ENCODE measurements at regions not wholly inside any gene's neighbourhood (a gene's known extent, or its start where the extent isn't known, plus 50 kb on each side); places are given as distances from the start of the nearest gene placed in this dataset.

GRCh38 chr3:18512007-18512406 lies 86.9 kb upstream of the SATB1 start:
- Mint-ChIP-seq H3K36me3 (ENCODE audit: insufficient read depth, unreplicated experiment) (no peaks in the 10 kb centered on the region), H3K4me1 (ENCODE audit: low read depth, unreplicated experiment) (no peaks in the 10 kb centered on the region), H3K27ac (ENCODE audit: unreplicated experiment) (no peak overlapping the region), H3K4me3 (ENCODE audit: unreplicated experiment) (no peak overlapping the region), H3K9me3 (ENCODE audit: unreplicated experiment) (no peaks in the 10 kb centered on the region), H3K27me3 (ENCODE audit: insufficient read depth, unreplicated experiment) (no peaks in the 10 kb centered on the region)
- Histone ChIP-seq H3K36me3 (ENCODE audit: control insufficient read depth, insufficient read depth, low read length) (no peaks in the 10 kb centered on the region), H3K27me3 (replicated peaks; ENCODE audit: control insufficient read depth, insufficient read depth, low read length) (no peaks in the 10 kb centered on the region), H3K4me3 (ENCODE audit: low read depth, low read length) (no peak overlapping the region), H3K9me3 (no peaks in the 10 kb centered on the region), H3K4me1 (no peaks in the 10 kb centered on the region)
- TF ChIP-seq CTCF (IDR thresholded peaks at IDR 0.05; ENCODE audit: insufficient read depth in 1 of 2, low read depth in 1 of 2, low read length in 1 of 2, severe bottlenecking in 1 of 2, unreplicated experiment in 1 of 2): no peak
- ChIA-PET POLR2A (no interaction called here), CTCF (no interaction called here)
- intact Hi-C loops (cut with micrococcal nuclease; ENCODE audit: unreplicated experiment): no loop called here
- no TSS peak for BruUV-seq (replicated peaks)
- no peak for DNase-seq

- H3K27ac Mint-ChIP-seq (ENCODE audit: unreplicated experiment): no peak overlapping the region
- no peaks in the 10 kb centered on the region for H3K36me3 Mint-ChIP-seq (ENCODE audit: insufficient read depth, unreplicated experiment)
- H3K4me1 ChIP-seq: no peaks in the 10 kb centered on the region
- H3K27me3 ChIP-seq (replicated peaks; ENCODE audit: control insufficient read depth, insufficient read depth, low read length): no peaks in the 10 kb centered on the region
- no peaks in the 10 kb centered on the region for H3K36me3 ChIP-seq (ENCODE audit: control insufficient read depth, insufficient read depth, low read length)
- ChIA-PET POLR2A (no interaction called here), CTCF (no interaction called here)
- H3K4me3 Mint-ChIP-seq (ENCODE audit: unreplicated experiment): no peak overlapping the region
- H3K4me3 ChIP-seq (ENCODE audit: low read depth, low read length): no peak overlapping the region
- no peak for DNase-seq
- H3K9me3 Mint-ChIP-seq (ENCODE audit: unreplicated experiment): no peaks in the 10 kb centered on the region
- H3K27me3 Mint-ChIP-seq (ENCODE audit: insufficient read depth, unreplicated experiment): no peaks in the 10 kb centered on the region
- H3K4me1 Mint-ChIP-seq (ENCODE audit: low read depth, unreplicated experiment): no peaks in the 10 kb centered on the region
- TF ChIP-seq CTCF (IDR thresholded peaks at IDR 0.05; ENCODE audit: insufficient read depth in 1 of 2, low read depth in 1 of 2, low read length in 1 of 2, severe bottlenecking in 1 of 2, unreplicated experiment in 1 of 2): no peak
- intact Hi-C loops (cut with micrococcal nuclease; ENCODE audit: unreplicated experiment): no loop called here
- BruUV-seq (replicated peaks): no TSS peak
- no peaks in the 10 kb centered on the region for H3K9me3 ChIP-seq
Measured at GRCh38 chr3:18510947-18511346, 85.8 kb upstream of the SATB1 start.

- H3K9me3 Mint-ChIP-seq (ENCODE audit: unreplicated experiment): no peaks in the 10 kb centered on the region
- H3K27ac Mint-ChIP-seq (ENCODE audit: unreplicated experiment): no peak overlapping the region
- CTCF ChIA-PET: no interaction called here
- POLR2A ChIA-PET: no interaction called here
- no peaks in the 10 kb centered on the region for H3K4me1 Mint-ChIP-seq (ENCODE audit: low read depth, unreplicated experiment)
- no peaks in the 10 kb centered on the region for H3K27me3 Mint-ChIP-seq (ENCODE audit: insufficient read depth, unreplicated experiment)
- H3K4me3 ChIP-seq (ENCODE audit: low read depth, low read length): no peak overlapping the region
- DNase-seq: no peak
- H3K36me3 ChIP-seq (ENCODE audit: control insufficient read depth, insufficient read depth, low read length): no peaks in the 10 kb centered on the region
- no peaks in the 10 kb centered on the region for H3K36me3 Mint-ChIP-seq (ENCODE audit: insufficient read depth, unreplicated experiment)
- no peaks in the 10 kb centered on the region for H3K4me1 ChIP-seq
- no TSS peak for BruUV-seq (replicated peaks)
- no peak for TF ChIP-seq CTCF (IDR thresholded peaks at IDR 0.05; ENCODE audit: insufficient read depth in 1 of 2, low read depth in 1 of 2, low read length in 1 of 2, severe bottlenecking in 1 of 2, unreplicated experiment in 1 of 2)
- H3K9me3 ChIP-seq: no peaks in the 10 kb centered on the region
- no peak overlapping the region for H3K4me3 Mint-ChIP-seq (ENCODE audit: unreplicated experiment)
- no peaks in the 10 kb centered on the region for H3K27me3 ChIP-seq (replicated peaks; ENCODE audit: control insufficient read depth, insufficient read depth, low read length)
- intact Hi-C loops (cut with micrococcal nuclease; ENCODE audit: unreplicated experiment): no loop called here
Measured at GRCh38 chr3:18507333-18507732, 82.2 kb upstream of the SATB1 start.

All from Caco-2 (cell line).